Ovary (tissue), 7 donors: ENCODE measurements at regions not wholly inside any gene's neighbourhood (a gene's known extent, or its start where the extent isn't known, plus 50 kb on each side); places are given as distances from the start of the nearest gene placed in this dataset.

ENCODE experiments used
- DNase-seq, 5 donors: peaks; one replicate each; pipeline ENCODE4 v3.0.0-alpha.2; 2019 to 2020
- H3K27ac ChIP-seq, 2 donors: fragments of 200-600 bp; one replicate each; pipeline versions ENCODE4 v1.5.1 to v1.8.0; 2019 to 2022
- H3K27me3 ChIP-seq: fragments of 200-600 bp; one replicate; pipeline ENCODE4 v1.8.0; 2022
- H3K36me3 ChIP-seq: fragments of 200-600 bp; sonication (generic); one replicate; pipeline ENCODE4 v1.5.1; 2019
- H3K4me1 ChIP-seq: one replicate; pipeline ENCODE4 v1.8.1; 2013; ENCODE audit warnings: mild to moderate bottlenecking, moderate library complexity; ENCODE audit not compliant: insufficient read depth
- H3K4me3 ChIP-seq: fragments of 200-600 bp; sonication (generic); one replicate; pipeline ENCODE4 v1.5.1; 2017
- H3K9me3 ChIP-seq, 2 donors: fragments of 200-600 bp in 1 of 2; sonication (generic) in 1 of 2; one replicate each; pipeline versions ENCODE4 v1.5.1 to v1.8.1; 2013 to 2019; ENCODE audit warnings: mild to moderate bottlenecking in 1 of 2, moderate library complexity in 1 of 2
- EP300 ChIP-seq: sonication (generic); formaldehyde crosslinking; IDR thresholded peaks from one replicate; pipeline ENCODE4 v1.6.1; 2017; ENCODE audit warnings: antibody characterized with exemption
- POLR2A ChIP-seq: fragments of 450-650 bp; IDR thresholded peaks from one replicate; pipeline ENCODE4 v1.6.1; 2017; ENCODE audit warnings: antibody characterized with exemption, mild to moderate bottlenecking, moderate library complexity
- WGBS, 3 donors: extraction: QIAGEN DNeasy Blood & Tissue Kit in 1 of 3; methylation state at CpG; one replicate each; pipeline versions ENCODE4 v1.1.5 to v1.1.7; 2013 to 2017; 5-methylcytosine and 5-hydroxymethylcytosine counted together
- intact Hi-C, 4 donors: fragments of 100-400 bp; cut with DNase I; formaldehyde crosslinking; loops; one replicate each; pipeline versions ENCODE4 v1.11.0 to v1.15.1; 2022 to 2023
- TF ChIP-seq, protein P1 (sequence below), 3 donors: fragments of 450-650 bp in 2 of 3; fragments of 200-600 bp in 1 of 3; IDR thresholded peaks; one replicate each; pipeline versions ENCODE4 v1.5.1 to v1.8.0; 2016 to 2022; ENCODE audit warnings: antibody characterized with exemption in 3 of 3, mild to moderate bottlenecking in 1 of 3
- donor health status: DM: no; HTN: no; CAD: no; lungs with moderate emphysema.
- donor health status: DM: no; HTN: no; CAD: no.
- donor health status: Bipolar disorder and iron deficiency.
- donor health status: DM: no; HTN: no; CAD: no.
- donor health status: DM: yes; HTN: yes; CAD: no.

DNA sequence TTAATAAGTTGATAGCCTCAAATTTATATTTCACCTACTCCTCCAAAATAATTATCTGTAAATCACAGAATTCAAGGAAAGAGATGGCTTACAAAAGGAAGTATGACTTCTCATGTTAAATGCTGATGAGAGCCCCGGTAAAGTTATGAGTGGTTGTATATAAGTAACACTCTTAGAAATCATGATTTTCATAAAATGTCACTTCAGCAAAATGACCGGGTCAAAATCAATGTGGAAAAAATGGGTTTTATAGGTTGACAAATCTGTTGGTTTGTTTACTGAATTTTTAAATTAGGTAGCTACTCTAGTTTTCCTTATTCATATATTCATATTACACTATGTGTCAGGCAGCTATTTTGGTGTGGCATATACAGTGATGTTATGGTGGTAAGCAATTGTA lies 1131.0 kb downstream of the TAF11L14 start:
- intact Hi-C loops: no loop called here
- Histone ChIP-seq H3K36me3 (no peaks in the 10 kb centered on the region), H3K9me3 (no peaks in the 10 kb centered on the region), H3K27ac (no peak overlapping the region), H3K4me3 (no peak overlapping the region), H3K4me1 (no peaks in the 10 kb centered on the region), H3K27me3 (no peaks in the 10 kb centered on the region)
- TF ChIP-seq POLR2A (no peak), EP300 (no peak)
- TF ChIP-seq, protein P1, sequence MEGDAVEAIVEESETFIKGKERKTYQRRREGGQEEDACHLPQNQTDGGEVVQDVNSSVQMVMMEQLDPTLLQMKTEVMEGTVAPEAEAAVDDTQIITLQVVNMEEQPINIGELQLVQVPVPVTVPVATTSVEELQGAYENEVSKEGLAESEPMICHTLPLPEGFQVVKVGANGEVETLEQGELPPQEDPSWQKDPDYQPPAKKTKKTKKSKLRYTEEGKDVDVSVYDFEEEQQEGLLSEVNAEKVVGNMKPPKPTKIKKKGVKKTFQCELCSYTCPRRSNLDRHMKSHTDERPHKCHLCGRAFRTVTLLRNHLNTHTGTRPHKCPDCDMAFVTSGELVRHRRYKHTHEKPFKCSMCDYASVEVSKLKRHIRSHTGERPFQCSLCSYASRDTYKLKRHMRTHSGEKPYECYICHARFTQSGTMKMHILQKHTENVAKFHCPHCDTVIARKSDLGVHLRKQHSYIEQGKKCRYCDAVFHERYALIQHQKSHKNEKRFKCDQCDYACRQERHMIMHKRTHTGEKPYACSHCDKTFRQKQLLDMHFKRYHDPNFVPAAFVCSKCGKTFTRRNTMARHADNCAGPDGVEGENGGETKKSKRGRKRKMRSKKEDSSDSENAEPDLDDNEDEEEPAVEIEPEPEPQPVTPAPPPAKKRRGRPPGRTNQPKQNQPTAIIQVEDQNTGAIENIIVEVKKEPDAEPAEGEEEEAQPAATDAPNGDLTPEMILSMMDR (IDR thresholded peaks at IDR 0.05): no peak
- DNase-seq: no peak
- 95 to 96% (median 96%) methylated on average over 2 of the region's 2 CpGs for WGBS, 3 donors

DNA sequence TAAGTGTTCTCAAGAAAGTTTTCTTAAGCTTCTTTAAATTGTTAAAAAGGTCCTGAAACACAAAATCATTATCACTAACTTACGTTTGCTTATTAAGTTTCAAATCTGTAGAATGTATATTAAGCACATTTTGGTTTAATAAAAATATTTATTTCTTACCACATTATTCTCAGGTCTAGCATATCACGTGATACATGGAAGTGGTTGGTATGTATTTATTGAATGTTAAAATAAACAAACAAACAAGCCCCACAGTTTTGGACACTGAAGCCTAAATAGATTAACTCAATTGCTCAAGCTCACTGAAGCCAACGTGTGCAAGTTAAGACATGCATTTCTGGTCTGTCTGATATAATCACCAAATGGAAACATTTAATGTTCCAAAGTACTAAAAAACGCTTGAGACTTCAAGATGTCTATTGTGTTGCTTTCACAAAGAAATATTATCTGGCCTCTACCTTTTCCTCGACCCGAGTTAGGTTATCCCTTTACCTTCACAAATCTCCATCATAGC lies 1136.9 kb downstream of the TAF11L14 start:
- no peaks in the 10 kb centered on the region for H3K27me3 ChIP-seq
- no peak overlapping the region for H3K4me3 ChIP-seq
- no peak overlapping the region for H3K27ac ChIP-seq
- intact Hi-C loops: no loop called here
- TF ChIP-seq POLR2A: no peak
- TF ChIP-seq, protein P1 (IDR thresholded peaks at IDR 0.05): no peak
- TF ChIP-seq EP300: no peak
- no peaks in the 10 kb centered on the region for H3K36me3 ChIP-seq
- 76 to 82% (median 80%) methylated on average over 6 of the region's 6 CpGs for WGBS, 3 donors
- H3K4me1 ChIP-seq: no peaks in the 10 kb centered on the region
- DNase-seq: no peak
- no peaks in the 10 kb centered on the region for H3K9me3 ChIP-seq

DNA sequence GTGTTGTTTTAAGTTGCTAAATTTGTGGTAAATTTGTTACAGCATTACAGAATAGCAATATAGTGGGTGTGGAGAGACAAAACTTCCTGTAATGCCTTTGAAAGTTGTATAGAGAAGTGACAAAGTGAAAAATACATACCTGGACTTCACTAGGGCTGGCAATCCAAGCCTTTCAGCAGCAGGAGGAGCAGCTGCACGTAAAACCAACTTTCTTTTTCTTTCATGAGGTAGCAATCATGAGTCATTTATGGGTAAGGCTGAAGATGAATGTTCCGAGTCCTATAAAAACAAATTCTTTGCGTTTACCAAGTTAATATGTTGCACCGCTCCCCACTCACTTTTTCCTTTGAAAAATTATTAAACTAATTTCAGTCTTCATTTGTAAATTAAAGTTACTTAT lies 1138.2 kb downstream of the TAF11L14 start:
- TF ChIP-seq EP300 (no peak), POLR2A (no peak)
- TF ChIP-seq, protein P1 (IDR thresholded peaks at IDR 0.05): no peak
- H3K4me1 ChIP-seq: no peaks in the 10 kb centered on the region
- 48 to 55% (median 49%) methylated on average over 4 of the region's 4 CpGs for WGBS, 3 donors
- no peak overlapping the region for H3K27ac ChIP-seq
- DNase-seq: no peak
- H3K27me3 ChIP-seq: no peaks in the 10 kb centered on the region
- H3K9me3 ChIP-seq: no peaks in the 10 kb centered on the region
- H3K36me3 ChIP-seq: no peaks in the 10 kb centered on the region
- H3K4me3 ChIP-seq: no peak overlapping the region
- intact Hi-C loops: no loop called here

DNA sequence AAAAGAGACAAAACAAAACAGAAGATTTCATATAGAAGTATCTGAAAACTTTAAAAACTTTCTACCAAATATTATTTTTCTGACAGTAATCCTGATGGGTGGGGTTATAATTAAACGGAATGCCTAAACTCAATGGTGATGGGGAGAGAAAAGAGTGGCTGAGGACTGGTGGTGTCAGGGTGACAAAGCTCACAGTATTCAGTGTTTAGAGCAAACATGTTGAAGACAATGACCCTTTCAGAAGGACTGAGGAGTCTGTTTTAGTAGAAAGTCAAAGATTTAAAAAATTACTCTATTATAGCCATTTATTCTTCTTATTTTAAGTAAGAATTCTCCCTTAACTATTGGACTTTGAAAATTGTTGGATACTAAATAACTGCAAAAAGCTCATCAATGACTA lies 1144.0 kb downstream of the TAF11L14 start:
- Histone ChIP-seq H3K27me3 (no peaks in the 10 kb centered on the region), H3K27ac (no peak overlapping the region), H3K4me3 (no peak overlapping the region), H3K36me3 (no peaks in the 10 kb centered on the region), H3K4me1 (no peaks in the 10 kb centered on the region), H3K9me3 (no peaks in the 10 kb centered on the region)
- 64 to 86% (median 79%) methylated on average over 1 of the region's 1 CpG for WGBS, 3 donors
- TF ChIP-seq, protein P1 (IDR thresholded peaks at IDR 0.05): no peak
- no peak for TF ChIP-seq POLR2A
- no peak for TF ChIP-seq EP300
- intact Hi-C loops: no loop called here
- no peak for DNase-seq
